ENCODE measurements at regions not wholly inside any gene's neighbourhood (a gene's known extent, or its start where the extent isn't known, plus 50 kb on each side); places are given as distances from the start of the nearest gene placed in this dataset.
A peak's percentile ranks its signal among the peaks of the same experiment; 100 is the strongest.

DNA sequence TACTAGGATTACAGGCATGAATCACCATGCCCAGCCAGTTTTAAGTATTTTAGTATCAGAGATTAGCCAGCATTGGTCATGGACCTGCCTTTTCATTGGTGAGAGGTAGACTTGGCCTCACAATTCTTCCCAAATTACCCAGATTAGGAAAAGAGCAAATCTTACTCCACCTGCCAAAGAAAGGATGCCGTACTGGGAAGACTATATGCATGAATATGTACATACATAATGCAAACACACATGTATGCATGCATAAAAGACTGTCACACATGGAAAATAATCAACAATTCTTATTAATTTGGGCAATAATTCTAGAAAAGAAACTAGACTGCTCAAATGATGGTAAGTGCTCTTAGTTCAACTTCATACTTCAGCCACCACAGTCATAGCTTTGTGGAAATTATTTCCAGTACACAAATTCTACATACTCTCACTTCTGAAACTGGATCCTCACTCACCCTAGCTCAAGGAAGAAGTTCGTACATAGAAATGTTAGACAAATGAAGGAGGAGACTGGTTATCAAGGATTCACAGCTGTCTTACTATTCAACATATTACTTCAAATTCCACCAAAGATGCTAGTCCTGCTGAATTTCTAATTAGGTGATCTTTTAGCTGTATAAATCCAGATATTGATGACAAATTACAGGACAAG, 73.7 kb downstream of the MINAR2 start:
- ATAC-seq (ENCODE audit: low FRiP score) (no peak), DNase-seq (ENCODE audit: low spot score) (no peak)
- no peak for TF ChIP-seq CTCF (IDR thresholded peaks at IDR 0.05)

DNA sequence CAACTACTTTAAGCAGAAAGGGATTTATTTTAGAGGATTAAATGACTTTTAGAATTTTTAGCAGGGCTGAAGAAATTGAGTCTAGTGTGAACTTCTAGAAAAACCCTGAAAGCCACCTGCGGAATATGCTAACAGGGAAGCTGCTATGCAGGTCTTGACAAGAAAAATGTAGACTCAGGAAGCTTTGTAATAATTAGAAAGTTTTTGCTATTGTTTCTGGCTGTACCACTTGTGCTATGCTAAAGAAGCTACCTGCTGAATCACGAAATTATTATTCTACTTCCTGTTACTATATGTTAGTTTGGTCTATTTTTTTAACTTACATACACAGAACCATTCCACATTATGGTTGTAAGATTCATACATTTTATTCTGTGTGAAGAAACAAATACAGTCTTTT, 74.0 kb upstream of the CHSY3 start:
- DNase-seq (ENCODE audit: low spot score) (no peak), ATAC-seq (ENCODE audit: low FRiP score) (no peak)
- TF ChIP-seq CTCF (IDR thresholded peaks at IDR 0.05), result no peak

- DNase-seq (ENCODE audit: low spot score) (no peak), ATAC-seq (ENCODE audit: low FRiP score) (no peak)
- no peak for TF ChIP-seq CTCF (IDR thresholded peaks at IDR 0.05)
Observed at GRCh38 chr5:129836321-129836720, 67.9 kb upstream of the CHSY3 start.

- DNase-seq (ENCODE audit: low spot score), result no peak
- ATAC-seq (ENCODE audit: low FRiP score), result no peak
- TF ChIP-seq CTCF (IDR thresholded peaks at IDR 0.05), result no peak
Observed at GRCh38 chr5:129844764-129845163, 59.5 kb upstream of the CHSY3 start.

DNA sequence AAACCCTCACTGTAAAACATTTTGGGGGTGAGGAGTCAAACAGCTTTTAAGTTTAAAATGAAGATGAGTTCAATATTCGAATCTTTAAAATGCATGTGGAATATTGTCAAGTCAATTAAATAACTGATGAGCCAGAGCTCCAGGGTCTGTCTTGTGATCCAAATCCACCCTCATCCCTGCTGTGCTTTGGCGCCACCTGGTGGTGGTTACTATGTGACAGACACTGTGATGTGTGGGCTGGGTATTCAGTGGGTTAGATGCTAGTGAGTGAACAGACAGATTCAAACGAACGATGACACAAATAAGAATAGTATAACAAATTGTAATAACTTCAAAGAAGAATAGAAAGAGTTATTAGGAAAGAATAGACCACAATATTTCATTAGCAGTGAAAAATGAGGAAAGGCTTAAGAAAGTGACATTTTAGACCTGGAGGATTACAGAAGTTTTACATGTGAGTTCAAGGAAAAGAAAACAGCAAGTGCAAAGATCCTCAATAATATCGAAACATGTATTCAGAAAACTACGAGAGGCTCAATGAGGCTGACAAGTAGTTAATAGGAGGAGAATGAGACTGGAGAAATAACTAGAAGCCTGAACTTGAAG, 51.4 kb upstream of the CHSY3 start:
- DNase-seq (ENCODE audit: low spot score) (peak; percentile 97), ATAC-seq (ENCODE audit: low FRiP score) (peak; percentile 85)

GRCh38 chr5:129853588-129853987, 50.7 kb upstream of the CHSY3 start:
- DNase-seq (ENCODE audit: low spot score) (no peak), ATAC-seq (ENCODE audit: low FRiP score) (no peak)
- no peak for TF ChIP-seq CTCF (IDR thresholded peaks at IDR 0.05)

More for the DNA sequence above, 51.4 kb upstream of the CHSY3 start:
- TF ChIP-seq CTCF (IDR thresholded peaks at IDR 0.05), result peak in 1 of 3 donors; percentile 47

Data from omental fat pad (tissue), 3 donors.